Suprapubic skin (tissue), 4 donors: ENCODE measurements at regions not wholly inside any gene's neighbourhood (a gene's known extent, or its start where the extent isn't known, plus 50 kb on each side); places are given as distances from the start of the nearest gene placed in this dataset.

ENCODE experiments used
- DNase-seq, 2 donors: peaks; one replicate each; pipeline ENCODE4 v3.0.0-alpha.2; 2019; ENCODE audit warnings: low spot score in 2 of 2
- H3K27ac ChIP-seq: fragments of 200-600 bp; sonication (generic); one replicate; pipeline ENCODE4 v1.5.1; 2019
- H3K27me3 ChIP-seq: fragments of 200-600 bp; sonication (generic); one replicate; pipeline ENCODE4 v1.5.1; 2019
- H3K36me3 ChIP-seq: fragments of 200-600 bp; sonication (generic); one replicate; pipeline ENCODE4 v1.5.1; 2019
- H3K4me1 ChIP-seq: fragments of 200-600 bp; sonication (generic); one replicate; pipeline ENCODE4 v1.5.1; 2019
- H3K4me3 ChIP-seq: fragments of 200-600 bp; sonication (generic); one replicate; pipeline ENCODE4 v1.5.1; 2019; ENCODE audit warnings: mild to moderate bottlenecking
- H3K9me3 ChIP-seq: fragments of 200-600 bp; sonication (generic); one replicate; pipeline ENCODE4 v1.5.1; 2019
- EP300 ChIP-seq: sonication (generic); formaldehyde crosslinking; IDR thresholded peaks from one replicate; pipeline ENCODE4 v1.6.1; 2017; ENCODE audit warnings: antibody characterized with exemption
- POLR2A ChIP-seq, 2 donors: fragments of 450-650 bp; IDR thresholded peaks; one replicate each; pipeline ENCODE4 v1.6.1; 2017; ENCODE audit warnings: antibody characterized with exemption in 2 of 2, mild to moderate bottlenecking in 2 of 2, moderate library complexity in 2 of 2
- POLR2AphosphoS5 ChIP-seq, 3 donors: sonication (generic); formaldehyde crosslinking; IDR thresholded peaks; one replicate each; pipeline ENCODE4 v1.6.1; 2017; ENCODE audit warnings: antibody characterized with exemption in 3 of 3
- WGBS: methylation state at CpG from one replicate; pipeline ENCODE4 v1.1.5; 2018; 5-methylcytosine and 5-hydroxymethylcytosine counted together
- TF ChIP-seq, protein P1 (sequence below), 2 donors: fragments of 200-600 bp in 1 of 2; fragments of 450-650 bp in 1 of 2; sonication (generic) in 1 of 2; IDR thresholded peaks; one replicate each; pipeline ENCODE4 v1.5.1; 2016 to 2019; ENCODE audit warnings: antibody characterized with exemption in 2 of 2, mild to moderate bottlenecking in 1 of 2, moderate library complexity in 1 of 2

DNA sequence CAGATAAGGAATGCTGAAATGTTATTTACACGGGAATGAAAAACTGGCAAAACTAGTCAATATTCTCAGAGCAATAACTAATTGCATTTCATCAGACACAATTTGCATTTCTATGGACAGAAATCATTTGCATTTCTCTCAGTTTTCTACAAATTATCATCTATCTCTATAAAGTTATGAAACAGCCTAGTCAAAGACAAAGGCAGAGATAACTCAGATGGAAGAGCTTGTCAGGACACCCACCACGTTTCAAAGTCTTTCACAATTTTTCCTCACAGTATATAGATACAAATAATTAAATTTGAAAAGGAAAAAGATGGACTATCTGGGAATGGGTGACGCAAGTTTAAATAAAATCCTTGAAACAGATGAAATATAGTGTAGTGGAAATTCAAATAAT is 230.8 kb downstream of the GASK1B start:
- no peak for TF ChIP-seq POLR2AphosphoS5 (IDR thresholded peaks at IDR 0.05)
- TF ChIP-seq, protein P1, sequence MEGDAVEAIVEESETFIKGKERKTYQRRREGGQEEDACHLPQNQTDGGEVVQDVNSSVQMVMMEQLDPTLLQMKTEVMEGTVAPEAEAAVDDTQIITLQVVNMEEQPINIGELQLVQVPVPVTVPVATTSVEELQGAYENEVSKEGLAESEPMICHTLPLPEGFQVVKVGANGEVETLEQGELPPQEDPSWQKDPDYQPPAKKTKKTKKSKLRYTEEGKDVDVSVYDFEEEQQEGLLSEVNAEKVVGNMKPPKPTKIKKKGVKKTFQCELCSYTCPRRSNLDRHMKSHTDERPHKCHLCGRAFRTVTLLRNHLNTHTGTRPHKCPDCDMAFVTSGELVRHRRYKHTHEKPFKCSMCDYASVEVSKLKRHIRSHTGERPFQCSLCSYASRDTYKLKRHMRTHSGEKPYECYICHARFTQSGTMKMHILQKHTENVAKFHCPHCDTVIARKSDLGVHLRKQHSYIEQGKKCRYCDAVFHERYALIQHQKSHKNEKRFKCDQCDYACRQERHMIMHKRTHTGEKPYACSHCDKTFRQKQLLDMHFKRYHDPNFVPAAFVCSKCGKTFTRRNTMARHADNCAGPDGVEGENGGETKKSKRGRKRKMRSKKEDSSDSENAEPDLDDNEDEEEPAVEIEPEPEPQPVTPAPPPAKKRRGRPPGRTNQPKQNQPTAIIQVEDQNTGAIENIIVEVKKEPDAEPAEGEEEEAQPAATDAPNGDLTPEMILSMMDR (IDR thresholded peaks at IDR 0.05) = no peak
- no peak for TF ChIP-seq EP300
- no peak for TF ChIP-seq POLR2A (IDR thresholded peaks at IDR 0.05)
- Histone ChIP-seq H3K27me3 (no peaks in the 10 kb centered on the region), H3K27ac (no peak overlapping the region), H3K9me3 (no peaks in the 10 kb centered on the region), H3K4me1 (no peaks in the 10 kb centered on the region), H3K36me3 (no peaks in the 10 kb centered on the region), H3K4me3 (no peak overlapping the region)
- DNase-seq = no peak
- WGBS = 49% methylated on average over 3 of the region's 3 CpGs

DNA sequence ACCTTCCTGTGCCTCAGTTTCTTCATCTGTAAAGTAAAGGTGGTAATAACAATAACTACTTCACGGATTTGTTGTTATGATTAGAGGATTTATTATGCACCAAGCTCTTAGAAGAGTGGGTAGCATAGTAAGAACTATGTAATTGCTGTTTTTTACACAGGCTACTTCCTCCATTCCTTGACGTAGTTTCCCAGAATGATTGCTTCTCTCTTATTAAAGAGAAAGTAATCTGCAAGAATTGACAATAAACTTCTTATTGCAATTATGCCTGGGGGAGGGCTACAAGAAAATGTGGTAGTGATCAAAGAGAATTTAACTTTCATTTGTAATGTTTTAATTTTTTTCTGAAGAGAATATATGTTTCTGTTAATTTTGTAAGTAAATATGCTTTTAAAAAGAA is 238.7 kb downstream of the GASK1B start:
- H3K4me1 ChIP-seq = no peaks in the 10 kb centered on the region

DNA sequence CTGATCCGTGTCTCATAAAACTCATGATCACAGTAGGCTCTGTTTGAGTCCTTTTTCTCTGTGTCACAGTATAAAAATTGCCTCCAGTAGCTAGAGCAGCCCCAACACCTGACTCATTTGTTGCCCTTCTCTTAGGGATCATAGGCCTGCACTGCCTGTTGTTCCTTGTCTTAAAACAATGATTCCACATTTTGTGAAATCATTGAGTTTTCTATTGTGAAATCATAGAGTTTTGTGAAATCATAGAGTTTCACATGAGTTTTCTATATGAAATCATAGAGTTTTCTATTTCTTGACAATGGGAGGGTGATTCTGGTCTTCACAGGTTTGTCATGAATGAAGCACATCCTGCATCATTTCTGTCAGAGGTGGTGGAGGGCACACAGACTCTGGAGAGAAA is 239.9 kb downstream of the GASK1B start:
- DNase-seq = no peak
- no peaks in the 10 kb centered on the region for H3K9me3 ChIP-seq
- H3K36me3 ChIP-seq = no peaks in the 10 kb centered on the region
- no peak overlapping the region for H3K4me3 ChIP-seq
- WGBS = 95% methylated on average over 1 of the region's 1 CpG
- H3K4me1 ChIP-seq = no peaks in the 10 kb centered on the region
- H3K27me3 ChIP-seq = no peaks in the 10 kb centered on the region
- no peak overlapping the region for H3K27ac ChIP-seq
- TF ChIP-seq POLR2A (IDR thresholded peaks at IDR 0.05) = no peak
- TF ChIP-seq POLR2AphosphoS5 (IDR thresholded peaks at IDR 0.05) = no peak
- TF ChIP-seq, protein P1 (IDR thresholded peaks at IDR 0.05) = no peak
- TF ChIP-seq EP300 = no peak

More for the DNA sequence above, 238.7 kb downstream of the GASK1B start:
- Histone ChIP-seq H3K27me3 (no peaks in the 10 kb centered on the region), H3K36me3 (no peaks in the 10 kb centered on the region), H3K9me3 (no peaks in the 10 kb centered on the region), H3K27ac (no peak overlapping the region), H3K4me3 (no peak overlapping the region)
- DNase-seq = no peak
- WGBS = 30% methylated on average over 2 of the region's 2 CpGs
- TF ChIP-seq, protein P1 (IDR thresholded peaks at IDR 0.05) = no peak
- no peak for TF ChIP-seq EP300
- no peak for TF ChIP-seq POLR2A (IDR thresholded peaks at IDR 0.05)
- no peak for TF ChIP-seq POLR2AphosphoS5 (IDR thresholded peaks at IDR 0.05)

DNA sequence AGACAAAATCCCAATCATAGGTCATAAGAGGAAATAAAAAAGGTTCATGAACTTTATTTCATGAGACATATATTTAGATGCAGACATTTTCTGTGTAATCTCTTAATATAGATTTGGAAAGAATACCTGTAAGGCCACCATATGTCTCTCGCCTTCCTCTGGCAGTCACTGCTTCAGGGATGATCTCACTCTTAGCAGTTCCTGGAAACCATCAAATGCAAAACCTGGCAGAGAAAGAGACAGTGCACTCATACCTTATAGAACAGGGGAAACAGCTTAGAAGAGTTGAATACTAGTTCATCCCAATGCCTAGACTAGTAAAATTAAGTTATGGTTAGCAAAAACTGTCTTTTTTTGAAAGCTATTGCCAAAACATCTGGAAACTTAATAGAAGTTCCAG is 243.3 kb downstream of the GASK1B start:
- no peak for DNase-seq
- H3K27ac ChIP-seq = no peak overlapping the region
- H3K4me3 ChIP-seq = no peak overlapping the region
- TF ChIP-seq, protein P1 (IDR thresholded peaks at IDR 0.05) = no peak
- TF ChIP-seq EP300 (no peak), POLR2A (IDR thresholded peaks at IDR 0.05) (no peak), POLR2AphosphoS5 (IDR thresholded peaks at IDR 0.05) (no peak)
- H3K36me3 ChIP-seq = no peaks in the 10 kb centered on the region
- H3K27me3 ChIP-seq = no peaks in the 10 kb centered on the region
- H3K9me3 ChIP-seq = no peaks in the 10 kb centered on the region
- WGBS = 41% methylated on average over 1 of the region's 1 CpG
- H3K4me1 ChIP-seq = no peaks in the 10 kb centered on the region

DNA sequence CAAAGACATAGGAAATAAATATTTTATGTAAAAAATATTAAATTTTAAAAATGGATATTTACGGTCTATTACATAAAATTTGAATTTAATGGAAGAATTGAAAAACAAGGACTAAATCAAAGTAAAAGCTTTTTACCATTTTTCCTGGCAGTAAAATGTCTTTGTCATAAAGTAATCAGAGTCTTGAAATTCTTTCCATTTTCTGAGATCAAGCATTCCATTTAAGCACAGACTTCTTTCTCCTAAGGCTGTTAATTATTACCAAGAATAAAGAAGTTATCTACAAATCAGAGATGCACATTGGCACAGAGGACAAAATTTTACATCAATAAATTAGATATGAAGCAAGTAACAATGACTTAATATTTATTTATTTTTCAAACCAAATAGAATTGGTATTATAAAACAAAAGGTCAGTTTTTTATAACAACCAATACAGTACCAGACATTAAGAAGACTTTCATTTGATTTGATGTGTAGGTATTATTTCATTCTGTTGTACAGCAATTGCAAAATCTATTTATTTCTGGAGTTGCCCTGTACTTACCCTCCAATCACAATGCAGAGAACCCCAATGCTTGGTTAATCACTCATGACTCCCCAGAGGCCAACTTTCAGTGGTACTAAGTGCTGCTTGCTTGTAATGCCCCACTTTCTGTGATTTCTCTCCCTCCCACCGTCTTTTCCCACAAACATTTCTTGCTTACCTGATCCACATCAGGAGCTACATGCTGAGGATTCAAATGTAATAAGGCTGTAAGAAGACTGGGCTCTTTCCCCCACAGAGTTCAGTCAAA is 254.6 kb downstream of the GASK1B start:
- H3K27ac ChIP-seq = no peak overlapping the region
- H3K27me3 ChIP-seq = no peaks in the 10 kb centered on the region
- H3K36me3 ChIP-seq = no peaks in the 10 kb centered on the region
- TF ChIP-seq POLR2A (IDR thresholded peaks at IDR 0.05) = no peak
- TF ChIP-seq POLR2AphosphoS5 (IDR thresholded peaks at IDR 0.05) = no peak
- TF ChIP-seq EP300 = no peak
- TF ChIP-seq, protein P1 (IDR thresholded peaks at IDR 0.05) = no peak
- no peak for DNase-seq
- WGBS = 70% methylated on average over 2 of the region's 2 CpGs
- no peak overlapping the region for H3K4me3 ChIP-seq
- no peaks in the 10 kb centered on the region for H3K9me3 ChIP-seq
- no peaks in the 10 kb centered on the region for H3K4me1 ChIP-seq
